Progenitor cell of endocrine pancreas (in vitro differentiated cells): ENCODE measurements at regions not wholly inside any gene's neighbourhood (a gene's known extent, or its start where the extent isn't known, plus 50 kb on each side); places are given as distances from the start of the nearest gene placed in this dataset.

Experiments used
- DNase-seq: peaks from one replicate; pipeline ENCODE4 v3.0.0; 2021; ENCODE audit warnings: low spot score; ENCODE audit not compliant: unreplicated experiment
- H3K27ac Mint-ChIP-seq: 2 replicates; pipeline ENCODE4 v1.8.0; 2021; ENCODE audit warnings: mild to moderate bottlenecking, moderate library complexity, mixed read lengths
- H3K27me3 Mint-ChIP-seq: 2 replicates; pipeline ENCODE4 v1.8.0; 2021; ENCODE audit warnings: mixed read lengths
- H3K36me3 Mint-ChIP-seq: 2 replicates; pipeline ENCODE4 v1.8.0; 2022; ENCODE audit warnings: mixed read lengths; ENCODE audit not compliant: insufficient read depth
- H3K4me1 Mint-ChIP-seq: 2 replicates; pipeline ENCODE4 v1.8.0; 2021; ENCODE audit warnings: low read depth, mixed read lengths
- H3K4me3 Mint-ChIP-seq: 2 replicates; pipeline ENCODE4 v1.8.0; 2021; ENCODE audit warnings: low read depth, mild to moderate bottlenecking, moderate library complexity, mixed read lengths
- H3K9me3 Mint-ChIP-seq: 2 replicates; pipeline ENCODE4 v1.8.0; 2021; ENCODE audit warnings: low read depth, mixed read lengths
- CTCF ChIP-seq: fragments of 200-600 bp; sonication (generic); IDR thresholded peaks from one replicate; pipeline ENCODE4 v1.5.0; 2021; ENCODE audit warnings: antibody characterized with exemption, mild to moderate bottlenecking; ENCODE audit not compliant: unreplicated experiment

- no peak for DNase-seq
- TF ChIP-seq CTCF: no peak
- Mint-ChIP-seq H3K9me3 (no peaks in the 10 kb centered on the region), H3K36me3 (no peaks in the 10 kb centered on the region), H3K27me3 (peaks cover 5% of the 10 kb centered on the region), H3K4me3 (no peak overlapping the region), H3K4me1 (no peaks in the 10 kb centered on the region), H3K27ac (no peak overlapping the region)
Observed at GRCh38 chr17:70368011-70368410, 198.7 kb downstream of the KCNJ2 start.

- no peak for DNase-seq
- H3K4me3 Mint-ChIP-seq: no peak overlapping the region
- H3K27me3 Mint-ChIP-seq: peaks cover 5% of the 10 kb centered on the region
- no peaks in the 10 kb centered on the region for H3K36me3 Mint-ChIP-seq
- TF ChIP-seq CTCF: no peak
- H3K27ac Mint-ChIP-seq: no peak overlapping the region
- H3K9me3 Mint-ChIP-seq: no peaks in the 10 kb centered on the region
- H3K4me1 Mint-ChIP-seq: no peaks in the 10 kb centered on the region
Observed at GRCh38 chr17:70369391-70369790, 200.1 kb downstream of the KCNJ2 start.

- H3K27me3 Mint-ChIP-seq: no peaks in the 10 kb centered on the region
- no peaks in the 10 kb centered on the region for H3K4me1 Mint-ChIP-seq
- H3K27ac Mint-ChIP-seq: no peak overlapping the region
- no peak for TF ChIP-seq CTCF
- DNase-seq: no peak
- no peak overlapping the region for H3K4me3 Mint-ChIP-seq
- H3K36me3 Mint-ChIP-seq: no peaks in the 10 kb centered on the region
- H3K9me3 Mint-ChIP-seq: no peaks in the 10 kb centered on the region
Observed at GRCh38 chr17:70370816-70371215, 201.5 kb downstream of the KCNJ2 start.

GRCh38 chr17:70373369-70373768, 204.0 kb downstream of the KCNJ2 start:
- no peaks in the 10 kb centered on the region for H3K4me1 Mint-ChIP-seq

GRCh38 chr17:70374496-70374895, 205.2 kb downstream of the KCNJ2 start:
- H3K4me3 Mint-ChIP-seq: no peak overlapping the region
- peaks cover 4% of the 10 kb centered on the region for H3K27me3 Mint-ChIP-seq
- no peak for DNase-seq
- TF ChIP-seq CTCF: no peak
- H3K4me1 Mint-ChIP-seq: no peaks in the 10 kb centered on the region
- no peak overlapping the region for H3K27ac Mint-ChIP-seq
- H3K36me3 Mint-ChIP-seq: no peaks in the 10 kb centered on the region
- H3K9me3 Mint-ChIP-seq: no peaks in the 10 kb centered on the region

More at GRCh38 chr17:70373369-70373768, 204.0 kb downstream of the KCNJ2 start:
- Mint-ChIP-seq H3K27me3 (peaks cover 4% of the 10 kb centered on the region), H3K4me3 (no peak overlapping the region), H3K9me3 (no peaks in the 10 kb centered on the region), H3K36me3 (no peaks in the 10 kb centered on the region), H3K27ac (no peak overlapping the region)
- DNase-seq: no peak
- no peak for TF ChIP-seq CTCF
